CD14-positive monocyte (primary cell): ENCODE measurements at regions not wholly inside any gene's neighbourhood (a gene's known extent, or its start where the extent isn't known, plus 50 kb on each side); places are given as distances from the start of the nearest gene placed in this dataset.

Experiments
- DNase-seq, 3 donors: peaks; one replicate each; pipeline ENCODE4 v3.0.0-alpha.2; 2011 to 2022
- H2AFZ ChIP-seq: 2 replicates; pipeline ENCODE4 v1.6.0; 2012; ENCODE audit warnings: mild to moderate bottlenecking, low read depth, low read length, inconsistent platforms; ENCODE audit not compliant: insufficient read depth, poor library complexity, severe bottlenecking
- H3K27ac ChIP-seq, 2 donors: 1 replicate in 1 of 2; 2 replicates in 1 of 2; pipeline ENCODE4 v1.5.1; 2012 to 2013; ENCODE audit warnings: low read length in 2 of 2, control low read depth in 1 of 2, inconsistent platforms in 1 of 2, low read depth in 1 of 2, mild to moderate bottlenecking in 1 of 2
- H3K27me3 ChIP-seq, 2 donors: one replicate each; pipeline versions ENCODE4 v1.6.0 to v1.6.1; 2011 to 2013; ENCODE audit warnings: low read length in 2 of 2; ENCODE audit not compliant: control insufficient read depth in 2 of 2, insufficient read depth in 2 of 2
- H3K36me3 ChIP-seq, 2 donors: replicated peaks in 1 of 2; 1 replicate in 1 of 2; 2 replicates in 1 of 2; pipeline versions ENCODE4 v1.5.1 to v1.6.1; 2012 to 2013; ENCODE audit warnings: low read length in 2 of 2, control low read depth in 1 of 2, inconsistent platforms in 1 of 2, mild to moderate bottlenecking in 1 of 2; ENCODE audit not compliant: insufficient read depth in 2 of 2, control insufficient read depth in 1 of 2
- H3K4me1 ChIP-seq, 2 donors: 1 replicate in 1 of 2; 2 replicates in 1 of 2; pipeline versions ENCODE4 v1.5.1 to v1.6.1; 2012 to 2013; ENCODE audit warnings: low read length in 2 of 2, control low read depth in 1 of 2, inconsistent platforms in 1 of 2, mild to moderate bottlenecking in 1 of 2, moderate library complexity in 1 of 2; ENCODE audit not compliant: insufficient read depth in 2 of 2, control insufficient read depth in 1 of 2
- H3K4me2 ChIP-seq: replicated peaks from 2 replicates; pipeline ENCODE3; 2012; ENCODE audit warnings: low read length, moderate library complexity, mild to moderate bottlenecking; ENCODE audit not compliant: poor library complexity, severe bottlenecking; ENCODE audit errors: extremely low read depth
- H3K4me3 ChIP-seq, 3 experiments: fragments of 200-600 bp in 1 of 3; sonication (generic) in 1 of 3; replicated peaks in 1 of 3; 1 replicate in 2 of 3; 2 replicates in 1 of 3; pipeline ENCODE4 v1.5.1; 2011 to 2013; ENCODE audit warnings: low read length in 3 of 3, mild to moderate bottlenecking in 3 of 3, control low read depth in 2 of 3, low read depth in 2 of 3, inconsistent platforms in 1 of 3, moderate library complexity in 1 of 3
- H3K79me2 ChIP-seq: 2 replicates; pipeline ENCODE4 v1.6.0; 2012; ENCODE audit warnings: mild to moderate bottlenecking, control low read depth, inconsistent platforms, low read length, moderate library complexity; ENCODE audit not compliant: insufficient read depth
- H3K9ac ChIP-seq: 2 replicates; pipeline ENCODE4 v1.6.0; 2017; ENCODE audit warnings: low read length, mild to moderate bottlenecking; ENCODE audit not compliant: insufficient read depth, poor library complexity, severe bottlenecking
- H3K9me3 ChIP-seq, 2 donors: replicated peaks in 1 of 2; 1 replicate in 1 of 2; 2 replicates in 1 of 2; pipeline versions ENCODE4 v1.5.1 to v1.6.1; 2012 to 2013; ENCODE audit warnings: low read length in 2 of 2, control low read depth in 1 of 2; ENCODE audit not compliant: control insufficient read depth in 1 of 2, insufficient read depth in 1 of 2
- H4K20me1 ChIP-seq: 2 replicates; pipeline ENCODE4 v1.6.0; 2012; ENCODE audit warnings: mild to moderate bottlenecking, low read length, control low read depth, moderate library complexity; ENCODE audit not compliant: insufficient read depth
- H3K27ac Mint-ChIP-seq, 7 donors: one replicate each; pipeline ENCODE4 v1.8.0; 2020; ENCODE audit warnings: mild to moderate bottlenecking in 7 of 7, mixed read lengths in 7 of 7, moderate library complexity in 6 of 7, inconsistent platforms in 2 of 7
- H3K27me3 Mint-ChIP-seq, 3 donors: one replicate each; pipeline ENCODE4 v1.8.0; 2021 to 2022; ENCODE audit warnings: low read depth in 3 of 3, mild to moderate bottlenecking in 3 of 3, mixed read lengths in 3 of 3, moderate library complexity in 3 of 3, inconsistent platforms in 1 of 3
- H3K36me3 Mint-ChIP-seq, 2 donors: one replicate each; pipeline ENCODE4 v1.8.0; 2020; ENCODE audit warnings: mixed read lengths in 2 of 2, inconsistent platforms in 1 of 2, mild to moderate bottlenecking in 1 of 2
- H3K4me1 Mint-ChIP-seq: one replicate; pipeline ENCODE4 v1.8.0; 2020; ENCODE audit warnings: mild to moderate bottlenecking, mixed read lengths
- H3K4me3 Mint-ChIP-seq, 2 donors: one replicate each; pipeline ENCODE4 v1.8.0; 2020; ENCODE audit warnings: mild to moderate bottlenecking in 2 of 2, mixed read lengths in 2 of 2, moderate library complexity in 1 of 2
- H3K9me3 Mint-ChIP-seq, 7 donors: one replicate each; pipeline ENCODE4 v1.8.0; 2020 to 2022; ENCODE audit warnings: mixed read lengths in 7 of 7, mild to moderate bottlenecking in 6 of 7, moderate library complexity in 6 of 7, inconsistent platforms in 2 of 7
- WGBS: methylation state at CpG from one replicate; pipeline ENCODE4 v1.1.5; 2013; ENCODE audit warnings: missing lambda C conversion rate; ENCODE audit not compliant: insufficient coverage; 5-methylcytosine and 5-hydroxymethylcytosine counted together
- intact Hi-C, 2 donors: fragments of 100-400 bp; cut with micrococcal nuclease; formaldehyde crosslinking; loops; one replicate each; pipeline versions ENCODE4 v1.15.0 to v1.15.1; 2023
- TF ChIP-seq, protein P1 (sequence below): fragments of 200-600 bp; IDR thresholded peaks from one replicate; pipeline ENCODE4 v1.8.0; 2022; ENCODE audit warnings: antibody characterized with exemption, mild to moderate bottlenecking

GRCh38 chr7:121689749-121690148 lies 183.2 kb upstream of the PTPRZ1 start:
- Histone ChIP-seq H3K27ac (no peak overlapping the region), H3K9ac (no peak overlapping the region), H3K79me2 (no peaks in the 10 kb centered on the region), H4K20me1 (no peaks in the 10 kb centered on the region), H3K4me3 (no peak overlapping the region), H3K4me1 (no peaks in the 10 kb centered on the region), H3K27me3 (no peaks in the 10 kb centered on the region), H2AFZ (no peak overlapping the region), H3K9me3 (peaks cover 0 to 3% of the 10 kb centered on the region in 2 donors), H3K4me2 (no peak overlapping the region), H3K36me3 (no peaks in the 10 kb centered on the region)
- Mint-ChIP-seq H3K36me3 (no peaks in the 10 kb centered on the region), H3K4me1 (no peaks in the 10 kb centered on the region), H3K9me3 (peaks cover 0 to 3% (median 2%) of the 10 kb centered on the region in 7 donors), H3K27me3 (no peaks in the 10 kb centered on the region), H3K27ac (no peak overlapping the region), H3K4me3 (no peak overlapping the region)
- intact Hi-C loops: no loop called here
- TF ChIP-seq, protein P1, sequence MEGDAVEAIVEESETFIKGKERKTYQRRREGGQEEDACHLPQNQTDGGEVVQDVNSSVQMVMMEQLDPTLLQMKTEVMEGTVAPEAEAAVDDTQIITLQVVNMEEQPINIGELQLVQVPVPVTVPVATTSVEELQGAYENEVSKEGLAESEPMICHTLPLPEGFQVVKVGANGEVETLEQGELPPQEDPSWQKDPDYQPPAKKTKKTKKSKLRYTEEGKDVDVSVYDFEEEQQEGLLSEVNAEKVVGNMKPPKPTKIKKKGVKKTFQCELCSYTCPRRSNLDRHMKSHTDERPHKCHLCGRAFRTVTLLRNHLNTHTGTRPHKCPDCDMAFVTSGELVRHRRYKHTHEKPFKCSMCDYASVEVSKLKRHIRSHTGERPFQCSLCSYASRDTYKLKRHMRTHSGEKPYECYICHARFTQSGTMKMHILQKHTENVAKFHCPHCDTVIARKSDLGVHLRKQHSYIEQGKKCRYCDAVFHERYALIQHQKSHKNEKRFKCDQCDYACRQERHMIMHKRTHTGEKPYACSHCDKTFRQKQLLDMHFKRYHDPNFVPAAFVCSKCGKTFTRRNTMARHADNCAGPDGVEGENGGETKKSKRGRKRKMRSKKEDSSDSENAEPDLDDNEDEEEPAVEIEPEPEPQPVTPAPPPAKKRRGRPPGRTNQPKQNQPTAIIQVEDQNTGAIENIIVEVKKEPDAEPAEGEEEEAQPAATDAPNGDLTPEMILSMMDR: no peak
- no CpG with 5 or more reads among the region's 3 CpGs for WGBS
- no peak for DNase-seq

- H3K27me3 ChIP-seq: no peaks in the 10 kb centered on the region
- Mint-ChIP-seq H3K36me3 (no peaks in the 10 kb centered on the region), H3K4me3 (no peak overlapping the region), H3K27me3 (no peaks in the 10 kb centered on the region), H3K4me1 (no peaks in the 10 kb centered on the region), H3K9me3 (peaks cover 0 to 6% (median 2%) of the 10 kb centered on the region in 7 donors), H3K27ac (no peak overlapping the region)
- WGBS: no CpG with 5 or more reads among the region's 3 CpGs
- H2AFZ ChIP-seq: no peak overlapping the region
- H3K4me2 ChIP-seq: no peak overlapping the region
- TF ChIP-seq, protein P1: no peak
- no peaks in the 10 kb centered on the region for H3K79me2 ChIP-seq
- no peak for DNase-seq
- H3K4me1 ChIP-seq: no peaks in the 10 kb centered on the region
- H3K9ac ChIP-seq: no peak overlapping the region
- no peak overlapping the region for H3K4me3 ChIP-seq
- intact Hi-C loops: no loop called here
- H3K27ac ChIP-seq: no peak overlapping the region
- no peaks in the 10 kb centered on the region for H3K36me3 ChIP-seq
- no peaks in the 10 kb centered on the region for H3K9me3 ChIP-seq
- no peaks in the 10 kb centered on the region for H4K20me1 ChIP-seq
Observed at GRCh38 chr7:121681700-121682099, 191.3 kb upstream of the PTPRZ1 start.
